ENCODE measurements at regions not wholly inside any gene's neighbourhood (a gene's known extent, or its start where the extent isn't known, plus 50 kb on each side); places are given as distances from the start of the nearest gene placed in this dataset.
"Not testable (repeated sequence)": the region's sequence is repeated elsewhere in the genome, so short reads cannot be mapped to it uniquely, and the experiment has no call there.

- TF ChIP-seq CTCF (IDR thresholded peaks at IDR 0.05) = no peak
- Mint-ChIP-seq H3K27ac (no peak overlapping the region), H3K36me3 (ENCODE audit: low read depth) (no peaks in the 10 kb centered on the region), H3K9me3 (peaks cover 41% of the 10 kb centered on the region), H3K4me3 (no peak overlapping the region), H3K4me1 (ENCODE audit: low read depth) (no peaks in the 10 kb centered on the region), H3K27me3 (ENCODE audit: insufficient read depth) (no peaks in the 10 kb centered on the region; the same call in 1 of the 2 replicates)
- DNase-seq = no peak
Measured at GRCh38 chr2:13698847-13699246, 933.7 kb upstream of the LRATD1 start.

GRCh38 chr2:13699939-13700338 lies 932.6 kb upstream of the LRATD1 start:
- not testable (repeated sequence) for H3K27me3 Mint-ChIP-seq (ENCODE audit: insufficient read depth); DNase-seq; H3K36me3 Mint-ChIP-seq (ENCODE audit: low read depth); H3K4me1 Mint-ChIP-seq (ENCODE audit: low read depth); H3K27ac Mint-ChIP-seq; H3K4me3 Mint-ChIP-seq
- H3K9me3 Mint-ChIP-seq = peaks cover 41% of the 10 kb centered on the region

GRCh38 chr2:13711154-13711553 lies 921.4 kb upstream of the LRATD1 start:
- Mint-ChIP-seq H3K9me3 (peaks cover 24% of the 10 kb centered on the region), H3K4me3 (no peak overlapping the region), H3K36me3 (ENCODE audit: low read depth) (no peaks in the 10 kb centered on the region), H3K27ac (no peak overlapping the region), H3K27me3 (ENCODE audit: insufficient read depth) (no peaks in the 10 kb centered on the region), H3K4me1 (ENCODE audit: low read depth) (no peaks in the 10 kb centered on the region)
- DNase-seq = no peak
- no peak for TF ChIP-seq CTCF (IDR thresholded peaks at IDR 0.05)

- Mint-ChIP-seq H3K9me3 (peaks cover 20% of the 10 kb centered on the region), H3K36me3 (ENCODE audit: low read depth) (no peaks in the 10 kb centered on the region), H3K4me1 (ENCODE audit: low read depth) (no peaks in the 10 kb centered on the region), H3K27me3 (ENCODE audit: insufficient read depth) (no peaks in the 10 kb centered on the region), H3K4me3 (no peak overlapping the region), H3K27ac (no peak overlapping the region)
- no peak for TF ChIP-seq CTCF (IDR thresholded peaks at IDR 0.05)
- no peak for DNase-seq
Measured at GRCh38 chr2:13714466-13714865, 918.1 kb upstream of the LRATD1 start.

- Mint-ChIP-seq H3K9me3 (peaks cover 49% of the 10 kb centered on the region), H3K4me1 (ENCODE audit: low read depth) (no peaks in the 10 kb centered on the region), H3K27me3 (ENCODE audit: insufficient read depth) (no peaks in the 10 kb centered on the region), H3K27ac (no peak overlapping the region), H3K4me3 (no peak overlapping the region), H3K36me3 (ENCODE audit: low read depth) (no peaks in the 10 kb centered on the region)
- no peak for TF ChIP-seq CTCF (IDR thresholded peaks at IDR 0.05)
- DNase-seq = no peak
Measured at GRCh38 chr2:13725945-13726344, 906.6 kb upstream of the LRATD1 start.

- Mint-ChIP-seq H3K4me3 (no peak overlapping the region), H3K4me1 (ENCODE audit: low read depth) (no peaks in the 10 kb centered on the region), H3K27ac (no peak overlapping the region), H3K9me3 (peaks cover 54% of the 10 kb centered on the region), H3K36me3 (ENCODE audit: low read depth) (no peaks in the 10 kb centered on the region), H3K27me3 (ENCODE audit: insufficient read depth) (no peaks in the 10 kb centered on the region)
- no peak for TF ChIP-seq CTCF (IDR thresholded peaks at IDR 0.05)
- no peak for DNase-seq
Measured at GRCh38 chr2:13745330-13745729, 887.2 kb upstream of the LRATD1 start.
